T47D (cell line): ENCODE measurements at regions not wholly inside any gene's neighbourhood (a gene's known extent, or its start where the extent isn't known, plus 50 kb on each side); places are given as distances from the start of the nearest gene placed in this dataset.
A peak's percentile ranks its signal among the peaks of the same experiment; 100 is the strongest.

Experiments used
- DNase-seq, 2 experiments: peaks; one replicate each; pipeline versions ENCODE4 v3.0.0 to v3.0.0-alpha.2; 2011 to 2012; ENCODE audit warnings: low read depth in 1 of 2, low spot score in 1 of 2
- JUND ChIP-seq: IDR thresholded peaks from 2 replicates; pipeline ENCODE4 v1.6.1; 2012; ENCODE audit warnings: low read depth
- in situ Hi-C: cut with HindIII; loops from 2 replicates; pipeline ENCODE4 v1.10.0; 2016; ENCODE audit warnings: low sequenced_read_pairs, low pct_unique_long_range_greater_than_20kb

GRCh38 chr13:109500146-109500773, 286.1 kb downstream of the IRS2 start:
- TF ChIP-seq JUND, result no peak
- peak in 1 of 2 experiments; percentile 14 for DNase-seq
- in situ Hi-C loops, result no loop called here

- DNase-seq, result no peak
- in situ Hi-C loops, result no loop called here
- no peak for TF ChIP-seq JUND
Measured at GRCh38 chr13:109497917-109498316, 288.5 kb downstream of the IRS2 start.

GRCh38 chr13:109496216-109496615, 290.2 kb downstream of the IRS2 start:
- no peak for TF ChIP-seq JUND
- no peak for DNase-seq
- in situ Hi-C loops, result no loop called here

- no peak for TF ChIP-seq JUND
- no peak for DNase-seq
- in situ Hi-C loops, result no loop called here
Measured at GRCh38 chr13:109494925-109495369, 291.4 kb downstream of the IRS2 start.

GRCh38 chr13:109485136-109485794, 301.1 kb downstream of the IRS2 start:
- no peak for TF ChIP-seq JUND
- in situ Hi-C loops, result no loop called here

GRCh38 chr13:109483284-109483683, 303.1 kb downstream of the IRS2 start:
- in situ Hi-C loops, result no loop called here
- no peak for DNase-seq
- TF ChIP-seq JUND, result no peak

More at GRCh38 chr13:109485136-109485794, 301.1 kb downstream of the IRS2 start:
- no peak for DNase-seq

- no peak for DNase-seq
- in situ Hi-C loops, result no loop called here
- TF ChIP-seq JUND, result no peak
Measured at GRCh38 chr13:109481040-109481439, 305.3 kb downstream of the IRS2 start.

GRCh38 chr13:109480011-109480955, 306.1 kb downstream of the IRS2 start:
- in situ Hi-C loops, result no loop called here
- TF ChIP-seq JUND, result no peak
- no peak for DNase-seq

GRCh38 chr13:109479534-109479933, 306.8 kb downstream of the IRS2 start:
- no peak for DNase-seq
- TF ChIP-seq JUND, result no peak
- in situ Hi-C loops, result no loop called here

GRCh38 chr13:109476001-109476400, 310.4 kb downstream of the IRS2 start:
- TF ChIP-seq JUND, result no peak
- in situ Hi-C loops, result no loop called here
- no peak for DNase-seq

- TF ChIP-seq JUND, result no peak
- no peak for DNase-seq
- in situ Hi-C loops, result no loop called here
Measured at GRCh38 chr13:109468123-109468522, 318.3 kb downstream of the IRS2 start.

GRCh38 chr13:109465148-109465547, 321.2 kb downstream of the IRS2 start:
- TF ChIP-seq JUND, result no peak
- in situ Hi-C loops, result no loop called here
- no peak for DNase-seq
